GM19238 (cell line): ENCODE measurements at regions not wholly inside any gene's neighbourhood (a gene's known extent, or its start where the extent isn't known, plus 50 kb on each side); places are given as distances from the start of the nearest gene placed in this dataset.
A peak's percentile ranks its signal among the peaks of the same experiment; 100 is the strongest.

Source experiments
- DNase-seq: peaks from one replicate; pipeline ENCODE4 v3.0.0; 2011; ENCODE audit warnings: low spot score; ENCODE audit not compliant: insufficient read length

DNA sequence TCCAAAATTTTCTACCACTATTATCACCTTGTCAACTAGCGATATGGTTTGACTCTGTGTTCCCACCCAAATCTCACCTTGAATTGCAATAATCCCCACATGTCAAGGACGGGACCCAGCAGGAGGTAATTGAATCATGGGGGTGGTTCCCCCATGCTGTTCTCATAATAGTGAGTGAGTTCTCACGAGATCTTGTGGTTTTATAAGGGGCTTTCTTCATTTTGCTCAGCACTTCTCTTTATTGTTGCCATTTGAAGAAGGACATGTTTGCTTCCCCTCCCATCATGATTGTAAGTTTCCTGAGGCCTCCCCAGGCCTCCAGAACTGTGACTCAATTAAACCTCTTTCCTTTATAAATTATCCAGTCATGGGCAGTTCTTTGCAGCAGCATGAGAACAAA is 73.5 kb upstream of the ZC3H12C start:
- DNase-seq = no peak

DNA sequence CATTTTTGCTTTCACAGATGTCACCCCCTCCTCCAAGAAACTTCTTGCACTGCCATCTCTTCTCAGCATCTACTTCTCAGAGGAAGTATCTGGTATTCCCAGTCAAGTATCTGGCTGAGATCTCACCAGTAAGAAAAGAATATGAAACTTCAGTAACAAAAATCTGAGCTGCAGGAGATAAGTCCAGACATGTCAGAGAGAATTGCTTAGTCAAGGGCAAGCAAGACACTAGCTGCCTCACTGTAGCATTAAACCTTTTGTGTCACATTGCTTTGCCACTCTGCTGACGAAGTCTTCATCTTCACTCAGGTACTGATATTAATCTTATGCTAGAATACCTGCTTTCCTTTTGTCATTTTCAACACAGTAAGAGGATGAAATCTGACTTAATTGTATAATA is 70.6 kb upstream of the ZC3H12C start:
- DNase-seq = no peak

DNA sequence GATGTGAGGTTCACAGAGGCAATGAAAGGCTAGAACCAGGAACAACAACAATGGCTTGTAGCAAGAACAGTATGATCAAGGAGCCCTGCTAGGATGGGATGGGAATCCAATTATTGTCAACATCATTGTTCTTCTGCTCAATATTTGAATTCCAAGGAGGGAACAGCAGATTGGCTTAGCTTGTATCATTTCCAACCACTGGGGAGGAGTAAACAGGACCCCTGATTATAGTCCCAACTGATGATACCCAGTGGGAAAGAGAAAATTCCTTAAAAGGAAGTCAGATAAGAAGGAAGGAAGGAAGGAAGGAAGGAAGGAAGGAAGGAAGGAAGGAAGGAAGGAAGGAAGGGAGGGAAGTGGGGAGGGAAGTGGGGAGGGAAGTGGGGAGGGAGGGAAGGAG is 69.5 kb upstream of the ZC3H12C start:
- DNase-seq = no peak

DNA sequence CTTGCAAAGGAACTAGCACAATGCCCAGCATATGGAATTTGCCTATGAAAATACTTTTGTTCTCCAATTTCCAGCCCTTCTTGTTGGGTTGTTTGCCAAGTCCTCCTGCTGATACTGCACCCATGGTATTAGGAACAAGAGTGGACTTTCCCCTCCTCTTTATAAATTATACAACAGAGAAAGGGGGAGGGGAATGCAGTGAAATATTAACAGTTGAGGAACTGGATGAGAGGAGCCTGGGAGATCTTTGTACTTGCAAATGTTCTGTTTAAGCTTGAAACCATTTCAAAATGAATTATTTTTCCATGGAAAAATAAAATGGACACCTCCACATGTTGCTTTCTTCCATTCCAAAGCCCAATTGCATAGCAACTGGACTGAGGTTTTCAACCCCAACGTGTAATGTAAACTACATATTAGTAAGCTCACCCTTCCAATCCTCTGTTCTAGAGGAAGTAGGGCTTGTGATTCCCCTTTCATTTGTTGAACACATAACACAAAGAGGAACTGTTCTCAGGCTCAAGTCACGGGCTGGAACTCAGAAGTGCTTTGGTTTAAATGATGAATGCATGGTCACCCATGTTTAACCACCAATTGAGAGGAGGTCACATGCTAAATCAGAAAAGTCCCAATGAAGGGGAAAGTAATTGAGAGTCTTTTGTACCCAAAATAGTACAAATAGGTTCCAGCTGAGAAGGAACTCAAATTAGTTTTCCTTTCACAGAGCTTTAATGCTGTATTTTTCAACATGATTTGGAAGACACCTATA is 66.2 kb upstream of the ZC3H12C start:
- peak; percentile 42 for DNase-seq

DNA sequence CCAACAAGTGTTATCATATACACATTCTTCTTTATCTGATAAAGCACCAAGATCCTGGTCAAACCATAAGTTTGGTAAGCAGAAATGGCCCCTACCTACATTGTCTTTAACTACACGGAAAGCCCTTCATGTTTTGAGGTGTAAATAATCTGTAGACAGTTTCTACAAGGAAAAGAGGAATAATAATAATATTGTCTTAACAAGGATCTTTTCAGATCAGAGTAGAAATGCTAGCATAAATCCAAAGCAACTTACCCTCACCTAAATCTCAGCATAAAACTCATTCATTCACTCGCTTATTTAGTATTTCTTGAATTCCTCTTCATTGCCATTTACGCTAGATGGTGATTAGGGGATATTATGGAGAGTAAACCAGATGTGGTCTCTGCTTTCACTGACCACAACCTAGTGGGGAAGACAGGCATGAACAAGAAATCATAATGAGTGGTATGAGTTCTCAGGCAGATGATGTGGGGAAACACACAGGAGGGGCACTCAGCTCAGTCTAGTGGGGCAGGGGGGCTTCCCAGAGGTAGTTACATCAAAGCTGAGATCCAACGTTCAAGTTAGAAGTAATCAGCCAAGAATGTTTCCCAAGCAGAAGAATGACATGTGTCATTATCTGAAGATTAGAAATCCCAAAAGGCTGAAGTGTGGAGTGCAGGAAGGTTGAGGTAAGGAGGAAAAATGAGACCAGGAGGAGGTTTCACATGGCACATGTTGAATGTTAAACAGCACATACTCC is 65.4 kb upstream of the ZC3H12C start:
- DNase-seq = peak; percentile 20

DNA sequence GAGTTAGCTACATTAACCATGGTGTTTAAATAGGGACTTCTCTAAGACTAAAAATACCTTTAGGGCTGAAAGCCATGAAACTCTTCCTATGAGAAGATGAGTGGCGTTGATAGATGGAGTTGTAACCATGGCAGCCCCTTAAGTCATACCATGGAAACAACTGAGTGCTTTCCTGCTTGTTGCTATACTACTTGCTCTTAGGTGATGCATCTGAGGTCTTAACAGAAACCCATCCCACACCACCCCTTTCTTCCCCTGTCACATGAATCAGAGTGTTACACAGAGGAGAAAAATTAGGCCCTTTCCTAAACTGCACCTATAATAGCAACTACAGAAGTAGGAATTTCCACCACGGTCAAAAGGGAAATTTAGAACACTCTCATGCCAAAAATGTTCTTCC is 64.3 kb upstream of the ZC3H12C start:
- DNase-seq = no peak

DNA sequence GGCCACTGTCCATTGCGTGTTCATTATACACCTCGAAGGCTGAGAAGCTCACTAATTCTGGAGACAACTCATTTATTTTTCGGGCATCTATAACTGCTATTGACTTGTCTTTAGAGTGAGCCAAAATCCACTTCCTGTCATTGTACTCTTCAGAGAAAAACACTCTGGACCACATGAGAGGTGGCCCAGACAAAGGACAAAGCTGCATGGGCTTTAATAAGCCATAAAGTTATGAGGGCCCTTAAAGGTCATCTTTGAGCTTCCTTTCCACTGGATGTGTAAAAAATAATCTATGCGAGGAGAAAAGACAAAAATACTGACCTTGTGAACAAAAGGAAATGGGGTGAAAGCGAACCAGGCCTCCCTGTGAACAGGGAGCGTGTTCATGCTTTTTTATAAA is 63.5 kb upstream of the ZC3H12C start:
- no peak for DNase-seq

DNA sequence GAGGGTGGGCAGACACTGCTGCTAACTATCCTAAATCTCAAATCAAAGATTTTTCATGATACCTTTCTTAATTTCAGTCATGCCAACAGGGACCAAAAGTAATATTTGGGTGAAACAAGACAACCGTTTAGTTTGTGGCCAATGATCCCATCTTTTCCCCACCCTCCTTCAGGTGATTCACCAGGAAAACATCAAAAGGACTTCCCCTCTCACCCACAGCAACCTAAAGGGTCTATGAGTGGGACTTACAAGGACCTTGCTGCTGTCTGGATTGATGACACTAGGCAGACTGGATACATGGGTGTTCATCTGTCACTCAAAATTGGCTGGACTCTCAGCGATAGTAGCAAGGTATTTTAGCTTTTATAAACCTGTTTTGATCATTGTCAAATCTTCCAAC is 62.0 kb upstream of the ZC3H12C start:
- no peak for DNase-seq

DNA sequence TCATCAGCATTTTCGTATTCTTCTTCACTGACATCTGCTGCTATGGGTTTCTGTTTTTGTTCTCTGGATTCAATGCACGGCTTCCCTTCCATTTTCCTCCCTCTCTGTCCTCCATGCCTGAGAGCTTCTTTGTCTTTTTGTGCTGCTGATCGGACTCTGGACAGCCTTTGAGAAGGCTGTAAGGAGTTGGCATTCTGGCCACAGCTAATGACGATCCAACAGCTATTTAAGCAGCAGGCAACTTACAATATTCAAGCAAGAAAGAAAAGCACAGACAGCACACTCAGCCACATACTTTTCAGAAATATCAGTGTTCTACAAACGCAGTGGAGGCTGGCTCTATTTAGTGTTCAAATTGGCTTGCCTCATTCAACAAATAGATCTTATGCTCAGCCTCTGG is 60.9 kb upstream of the ZC3H12C start:
- DNase-seq = no peak

DNA sequence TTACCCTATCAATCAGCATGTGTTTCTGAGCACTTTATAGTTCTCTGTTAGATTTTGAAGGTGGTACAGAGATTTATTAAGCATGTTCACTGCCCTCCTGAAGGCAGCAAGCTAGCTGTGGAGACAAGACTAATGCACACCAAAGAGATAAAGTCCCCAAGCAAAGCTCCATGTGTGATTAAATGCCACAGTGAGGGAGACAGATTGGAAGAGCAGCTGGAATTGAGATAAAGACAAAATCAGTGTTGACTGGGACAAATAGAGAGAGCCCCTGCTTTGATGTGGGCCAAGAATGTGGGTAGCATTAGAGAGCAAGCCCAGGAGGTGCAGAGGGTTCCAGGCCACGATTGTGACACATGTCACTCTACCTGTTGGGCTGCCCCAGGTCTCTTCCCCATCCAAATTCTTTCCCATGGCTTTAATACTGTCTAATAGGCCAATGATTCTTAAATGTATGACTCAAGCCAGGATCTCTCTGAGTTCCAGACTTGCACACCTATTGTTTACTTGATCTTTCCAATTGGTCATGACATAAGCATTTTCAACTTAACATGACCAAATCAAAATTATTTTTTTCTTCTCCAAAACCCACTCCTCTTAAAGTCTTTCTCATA is 60.1 kb upstream of the ZC3H12C start:
- DNase-seq = no peak

DNA sequence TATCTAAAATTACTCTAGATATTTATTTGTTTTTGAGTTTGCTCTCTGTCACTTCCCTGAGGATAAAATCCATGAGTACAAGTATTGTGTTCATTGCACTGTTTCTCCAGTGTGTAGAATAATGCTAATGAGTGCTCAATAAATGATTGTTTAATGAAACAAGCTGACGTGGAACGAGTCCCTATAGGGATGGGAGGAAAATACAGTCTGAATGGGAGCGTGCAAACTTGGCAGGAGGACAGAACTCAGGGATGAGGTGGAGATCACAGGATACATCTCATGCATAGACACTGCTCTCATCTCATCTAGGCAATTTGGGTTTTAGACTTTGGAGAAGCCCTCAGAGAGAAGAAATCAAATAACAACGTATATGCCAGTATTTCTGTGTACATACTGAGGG is 58.4 kb upstream of the ZC3H12C start:
- DNase-seq = no peak

DNA sequence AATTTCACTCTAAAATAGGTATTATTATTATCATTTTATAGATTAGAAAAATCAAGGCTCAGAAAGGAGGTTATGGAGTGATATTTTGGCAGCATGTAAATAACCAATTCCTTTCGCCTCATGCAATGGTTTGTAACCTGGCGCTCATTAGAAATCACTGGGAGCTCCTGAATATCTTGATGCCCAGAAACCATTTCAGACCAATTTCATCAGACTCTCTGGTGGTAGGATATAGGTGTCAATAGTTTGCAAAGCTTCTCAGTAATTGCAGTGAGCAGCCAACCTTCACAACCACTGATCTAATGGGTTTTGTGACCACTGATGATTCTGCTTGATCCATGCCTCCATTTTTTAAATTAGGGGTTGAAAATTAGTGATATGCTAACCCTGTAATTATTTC is 57.8 kb upstream of the ZC3H12C start:
- no peak for DNase-seq

DNA sequence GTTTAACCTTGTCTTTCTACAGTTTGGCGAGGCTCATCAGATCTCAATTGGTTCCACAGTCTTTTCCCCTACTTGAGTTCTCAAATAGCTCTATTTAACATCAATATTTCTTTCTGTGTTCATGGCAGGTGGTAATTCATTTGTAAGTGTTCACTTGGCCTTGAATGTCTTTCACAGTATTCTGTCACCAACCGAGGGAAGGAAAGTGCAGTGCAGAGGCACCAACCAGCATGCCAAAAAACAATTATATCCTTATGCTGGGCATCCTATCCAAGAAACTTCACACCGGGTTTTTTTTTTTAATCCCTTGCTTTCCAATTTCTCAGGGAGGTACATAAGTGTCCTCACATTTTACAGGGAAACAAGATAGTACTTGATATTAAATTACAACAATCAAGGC is 55.0 kb upstream of the ZC3H12C start:
- DNase-seq = no peak
